HCT116 (cell line): ENCODE measurements at regions not wholly inside any gene's neighbourhood (a gene's known extent, or its start where the extent isn't known, plus 50 kb on each side); places are given as distances from the start of the nearest gene placed in this dataset.

ENCODE experiments used
- ATAC-seq: fragments of 200-7000 bp; cut with Tn5 transposase; 2 replicates; pipeline ENCODE4 v1.9.1; 2020; ENCODE audit warnings: mild to moderate bottlenecking, moderate library complexity
- BruUV-seq: library from RNA; stranded (reverse); fragments of 400-500 nt; replicated peaks from 2 replicates; lab custom pipeline; 2021; lab: Mats Ljungman, UMichigan
- CTCF ChIA-PET: fragments of 300-600 bp; sonication (Branson Sonifier 250); formaldehyde crosslinking; loops from one replicate; lab custom pipeline; 2021; ENCODE audit warnings: antibody characterized with exemption; lab: Charles Lee
- POLR2A ChIA-PET: fragments of 300-600, 350-600 bp; sonication (Branson Sonifier 250); formaldehyde crosslinking; loops from one replicate; lab custom pipeline; 2021; ENCODE audit warnings: antibody characterized with exemption; lab: Charles Lee
- RAD21 ChIA-PET, 2 experiments: fragments of 300-600 bp; sonication (Branson Sonifier 250); formaldehyde crosslinking; loops; one replicate each; lab custom pipeline; 2023; ENCODE audit warnings: low total read pairs in 2 of 2; ENCODE audit not compliant: uncharacterized antibody in 2 of 2, unreplicated experiment in 2 of 2, low non-redundant PET in 1 of 2; lab: Charles Lee
- DNase-seq: peaks from one replicate; pipeline ENCODE4 v3.0.0-alpha.2; 2010; ENCODE audit warnings: low read depth, low spot score
- H2AFZ ChIP-seq: fragments of 200-600 bp; shearing (Covaris generic), sonication (generic); 2 replicates; pipeline ENCODE4 v1.6.1; 2017; ENCODE audit warnings: low read depth, mixed run types, mixed read lengths, antibody characterized with exemption, low read length; ENCODE audit not compliant: poor library complexity, severe bottlenecking
- H3K27ac ChIP-seq: 2 replicates; pipeline ENCODE4 v1.5.1; 2012; ENCODE audit warnings: low read depth, low read length
- H3K27me3 ChIP-seq: fragments of 200-600 bp; sonication (generic); 2 replicates; pipeline ENCODE4 v1.6.1; 2016; ENCODE audit warnings: mixed run types, low read length, mixed read lengths; ENCODE audit not compliant: insufficient read depth
- H3K36me3 ChIP-seq, 2 experiments: fragments of 200-500 bp in 1 of 2; fragments of 200-600 bp in 1 of 2; sonication (Bioruptor generic) in 1 of 2; sonication (generic) in 1 of 2; 2 replicates each; pipeline versions ENCODE4 v1.5.1 to v1.6.1; 2014 to 2016; ENCODE audit warnings: low read length in 2 of 2, inconsistent platforms in 1 of 2, mixed read lengths in 1 of 2, mixed run types in 1 of 2; ENCODE audit not compliant: insufficient read depth in 2 of 2, control insufficient read depth in 1 of 2
- H3K4me1 ChIP-seq, 2 experiments: fragments of 200-600 bp in 1 of 2; sonication (generic) in 1 of 2; 2 replicates each; pipeline versions ENCODE4 v1.5.1 to v1.6.1; 2012 to 2017; ENCODE audit warnings: low read length in 2 of 2, inconsistent platforms in 1 of 2, mild to moderate bottlenecking in 1 of 2, mixed read lengths in 1 of 2, mixed run types in 1 of 2, moderate library complexity in 1 of 2; ENCODE audit not compliant: insufficient read depth in 2 of 2, control insufficient read depth in 1 of 2
- H3K4me2 ChIP-seq: fragments of 200-600 bp; sonication (generic); 2 replicates; pipeline ENCODE4 v1.6.1; 2017; ENCODE audit warnings: mixed run types, low read length, mixed read lengths
- H3K4me3 ChIP-seq, 2 experiments: fragments of 200-600 bp in 1 of 2; sonication (generic) in 1 of 2; replicated peaks in 1 of 2; 2 replicates each; pipeline ENCODE4 v1.5.1; 2011 to 2016; ENCODE audit warnings: low read length in 2 of 2, control low read depth in 1 of 2, low read depth in 1 of 2, mild to moderate bottlenecking in 1 of 2, mixed read lengths in 1 of 2, mixed run types in 1 of 2
- H3K79me2 ChIP-seq: fragments of 200-600 bp; sonication (generic); 2 replicates; pipeline ENCODE4 v1.6.1; 2017; ENCODE audit warnings: mild to moderate bottlenecking, mixed run types, low read length, moderate library complexity, mixed read lengths; ENCODE audit not compliant: insufficient read depth
- H3K9ac ChIP-seq: fragments of 200-600 bp; sonication (generic); 2 replicates; pipeline ENCODE4 v1.6.1; 2016; ENCODE audit warnings: low read length, mixed read lengths
- H3K9me2 ChIP-seq: fragments of 200-600 bp; sonication (generic), shearing (Covaris generic); 2 replicates; pipeline ENCODE4 v1.6.1; 2017; ENCODE audit warnings: mixed run types, mild to moderate bottlenecking, moderate library complexity; ENCODE audit not compliant: insufficient read depth
- H3K9me3 ChIP-seq, 2 experiments: fragments of 200-500 bp in 1 of 2; fragments of 200-600 bp in 1 of 2; sonication (Bioruptor generic) in 1 of 2; sonication (generic) in 1 of 2; 2 replicates each; pipeline ENCODE4 v1.6.1; 2014 to 2017; ENCODE audit warnings: low read length in 2 of 2, mixed read lengths in 2 of 2, inconsistent platforms in 1 of 2, low read depth in 1 of 2, mild to moderate bottlenecking in 1 of 2, mixed run types in 1 of 2, moderate library complexity in 1 of 2; ENCODE audit not compliant: control insufficient read depth in 1 of 2, insufficient read depth in 1 of 2
- H4K20me1 ChIP-seq: fragments of 200-600 bp; sonication (generic), shearing (Covaris generic); 2 replicates; pipeline ENCODE4 v1.6.1; 2017; ENCODE audit warnings: mixed run types, mild to moderate bottlenecking, moderate library complexity; ENCODE audit not compliant: insufficient read depth
- CBX3 ChIP-seq: IDR thresholded peaks from 2 replicates; pipeline ENCODE4 v1.6.1; 2012; ENCODE audit warnings: low read depth
- EGR1 ChIP-seq: IDR thresholded peaks from 2 replicates; pipeline ENCODE4 v1.6.1; 2012; ENCODE audit warnings: low read depth
- ELF1 ChIP-seq: IDR thresholded peaks from 2 replicates; pipeline ENCODE4 v1.6.1; 2012; ENCODE audit warnings: low read depth, borderline replicate concordance
- EZH2 ChIP-seq: fragments of 200-600 bp; sonication (generic); IDR thresholded peaks from 2 replicates; pipeline ENCODE4 v1.6.1; 2017; ENCODE audit warnings: antibody characterized with exemption, mixed run types
- EZH2phosphoT487 ChIP-seq: fragments of 200-600 bp; IDR thresholded peaks from 2 replicates; pipeline ENCODE4 v1.6.1; 2018; ENCODE audit warnings: antibody characterized with exemption, borderline replicate concordance
- FOSL1 ChIP-seq: IDR thresholded peaks from 2 replicates; pipeline ENCODE4 v1.6.1; 2012; ENCODE audit warnings: low read depth
- JUND ChIP-seq: IDR thresholded peaks from 2 replicates; pipeline ENCODE4 v1.6.1; 2012
- POLR2AphosphoS5 ChIP-seq: IDR thresholded peaks from 2 replicates; pipeline ENCODE4 v1.6.1; 2011; ENCODE audit warnings: mild to moderate bottlenecking, low read depth, low read length, moderate library complexity
- SIN3A ChIP-seq: IDR thresholded peaks from 2 replicates; pipeline ENCODE4 v1.6.1; 2012; ENCODE audit warnings: low read depth
- SP1 ChIP-seq: IDR thresholded peaks from 2 replicates; pipeline ENCODE4 v1.6.1; 2012; ENCODE audit warnings: low read depth
- SRF ChIP-seq: IDR thresholded peaks from 2 replicates; pipeline ENCODE4 v1.6.1; 2012; ENCODE audit warnings: low read depth
- TCF7L2 ChIP-seq: IDR thresholded peaks from 2 replicates; pipeline ENCODE4 v1.7.0; 2011; ENCODE audit warnings: borderline replicate concordance, inconsistent platforms; ENCODE audit not compliant: insufficient read depth, insufficient read length; ENCODE audit errors: extremely low read depth
- YY1 ChIP-seq: IDR thresholded peaks from 2 replicates; pipeline ENCODE4 v1.6.1; 2011; ENCODE audit warnings: low read length, low read depth, moderate library complexity, mild to moderate bottlenecking; ENCODE audit not compliant: insufficient replicate concordance; ENCODE audit errors: extremely low read depth
- ZFX ChIP-seq: fragments of 450-650 bp; IDR thresholded peaks from 2 replicates; pipeline ENCODE4 v1.6.1; 2017
- ZNF274 ChIP-seq: fragments of 200-500 bp; sonication (Bioruptor generic); IDR thresholded peaks from 2 replicates; pipeline ENCODE4 v1.6.1; 2014; ENCODE audit warnings: mild to moderate bottlenecking, low read depth, low read length, inconsistent platforms
- intact Hi-C: fragments of 100-400 bp; cut with micrococcal nuclease; formaldehyde crosslinking; loops from 2 replicates; pipeline ENCODE4 v1.10.0; 2022
- TF ChIP-seq, protein P1 (sequence below), 3 experiments: fragments of 200-600 bp in 1 of 3; sonication (generic) in 1 of 3; IDR thresholded peaks in 2 of 3; conservative IDR thresholded peaks in 1 of 3; 2 replicates each; pipeline ENCODE4 v1.5.1; 2012 to 2017; ENCODE audit warnings: low read depth in 2 of 3, low read length in 2 of 3, antibody characterized with exemption in 1 of 3, borderline replicate concordance in 1 of 3, control low read depth in 1 of 3, mild to moderate bottlenecking in 1 of 3, mixed read lengths in 1 of 3, mixed run types in 1 of 3, moderate library complexity in 1 of 3; ENCODE audit not compliant: insufficient read depth in 1 of 3
- TF ChIP-seq, protein P2 (sequence below): IDR thresholded peaks from 2 replicates; pipeline ENCODE4 v1.6.1; 2012
- TF ChIP-seq, protein P3 (sequence below): IDR thresholded peaks from 2 replicates; pipeline ENCODE4 v1.6.1; 2011; ENCODE audit warnings: mild to moderate bottlenecking, low read length, moderate library complexity; ENCODE audit not compliant: insufficient replicate concordance; ENCODE audit errors: extremely low read depth
- TF ChIP-seq, protein P4 (sequence below): IDR thresholded peaks from 2 replicates; pipeline ENCODE4 v1.6.1; 2012

DNA sequence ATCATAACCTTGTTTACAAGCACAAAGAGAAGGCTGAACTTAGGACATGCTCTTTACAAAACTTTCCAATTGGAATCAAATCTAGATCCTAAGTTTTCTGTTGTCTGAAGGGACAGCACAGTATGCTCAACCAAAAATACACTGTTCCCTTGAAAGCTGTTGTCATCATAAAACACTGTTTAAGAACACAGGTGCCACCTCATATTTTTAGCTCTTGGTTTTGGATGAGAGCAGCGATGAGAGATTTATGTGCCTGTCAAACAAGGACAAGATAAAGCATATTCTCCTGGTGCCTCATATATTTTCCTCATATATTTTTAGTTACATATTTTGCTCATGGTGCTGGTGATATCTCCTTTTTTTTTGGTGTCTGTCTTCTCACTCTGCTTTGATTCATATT, 788.4 kb downstream of the AACS start:
- no peak for DNase-seq
- ATAC-seq, result no peak
- H3K9me2 ChIP-seq, result no peaks in the 10 kb centered on the region
- no peaks in the 10 kb centered on the region for H3K27me3 ChIP-seq
- H3K36me3 ChIP-seq, result no peaks in the 10 kb centered on the region
- H3K4me2 ChIP-seq, result no peak overlapping the region
- BruUV-seq, result no TSS peak
- no peak overlapping the region for H3K4me3 ChIP-seq
- POLR2A ChIA-PET, result no interaction called here
- TF ChIP-seq SP1 (no peak), POLR2AphosphoS5 (no peak), EZH2 (no peak), EZH2phosphoT487 (no peak), CBX3 (no peak), TCF7L2 (no peak), ZNF274 (no peak), FOSL1 (no peak), SIN3A (no peak), YY1 (no peak), ZFX (no peak), ELF1 (no peak), SRF (no peak), JUND (no peak), EGR1 (no peak)
- TF ChIP-seq, protein P1, sequence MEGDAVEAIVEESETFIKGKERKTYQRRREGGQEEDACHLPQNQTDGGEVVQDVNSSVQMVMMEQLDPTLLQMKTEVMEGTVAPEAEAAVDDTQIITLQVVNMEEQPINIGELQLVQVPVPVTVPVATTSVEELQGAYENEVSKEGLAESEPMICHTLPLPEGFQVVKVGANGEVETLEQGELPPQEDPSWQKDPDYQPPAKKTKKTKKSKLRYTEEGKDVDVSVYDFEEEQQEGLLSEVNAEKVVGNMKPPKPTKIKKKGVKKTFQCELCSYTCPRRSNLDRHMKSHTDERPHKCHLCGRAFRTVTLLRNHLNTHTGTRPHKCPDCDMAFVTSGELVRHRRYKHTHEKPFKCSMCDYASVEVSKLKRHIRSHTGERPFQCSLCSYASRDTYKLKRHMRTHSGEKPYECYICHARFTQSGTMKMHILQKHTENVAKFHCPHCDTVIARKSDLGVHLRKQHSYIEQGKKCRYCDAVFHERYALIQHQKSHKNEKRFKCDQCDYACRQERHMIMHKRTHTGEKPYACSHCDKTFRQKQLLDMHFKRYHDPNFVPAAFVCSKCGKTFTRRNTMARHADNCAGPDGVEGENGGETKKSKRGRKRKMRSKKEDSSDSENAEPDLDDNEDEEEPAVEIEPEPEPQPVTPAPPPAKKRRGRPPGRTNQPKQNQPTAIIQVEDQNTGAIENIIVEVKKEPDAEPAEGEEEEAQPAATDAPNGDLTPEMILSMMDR (IDR thresholded peaks at IDR 0.05 in 2 of 3, conservative IDR thresholded peaks at IDR 0.05 in 1 of 3; ENCODE audit: borderline replicate concordance in 1 of 3, insufficient read depth in 1 of 3, low read depth in 2 of 3, low read length in 2 of 3), result no peak
- TF ChIP-seq, protein P2, sequence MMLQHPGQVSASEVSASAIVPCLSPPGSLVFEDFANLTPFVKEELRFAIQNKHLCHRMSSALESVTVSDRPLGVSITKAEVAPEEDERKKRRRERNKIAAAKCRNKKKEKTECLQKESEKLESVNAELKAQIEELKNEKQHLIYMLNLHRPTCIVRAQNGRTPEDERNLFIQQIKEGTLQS, result no peak
- TF ChIP-seq, protein P3, sequence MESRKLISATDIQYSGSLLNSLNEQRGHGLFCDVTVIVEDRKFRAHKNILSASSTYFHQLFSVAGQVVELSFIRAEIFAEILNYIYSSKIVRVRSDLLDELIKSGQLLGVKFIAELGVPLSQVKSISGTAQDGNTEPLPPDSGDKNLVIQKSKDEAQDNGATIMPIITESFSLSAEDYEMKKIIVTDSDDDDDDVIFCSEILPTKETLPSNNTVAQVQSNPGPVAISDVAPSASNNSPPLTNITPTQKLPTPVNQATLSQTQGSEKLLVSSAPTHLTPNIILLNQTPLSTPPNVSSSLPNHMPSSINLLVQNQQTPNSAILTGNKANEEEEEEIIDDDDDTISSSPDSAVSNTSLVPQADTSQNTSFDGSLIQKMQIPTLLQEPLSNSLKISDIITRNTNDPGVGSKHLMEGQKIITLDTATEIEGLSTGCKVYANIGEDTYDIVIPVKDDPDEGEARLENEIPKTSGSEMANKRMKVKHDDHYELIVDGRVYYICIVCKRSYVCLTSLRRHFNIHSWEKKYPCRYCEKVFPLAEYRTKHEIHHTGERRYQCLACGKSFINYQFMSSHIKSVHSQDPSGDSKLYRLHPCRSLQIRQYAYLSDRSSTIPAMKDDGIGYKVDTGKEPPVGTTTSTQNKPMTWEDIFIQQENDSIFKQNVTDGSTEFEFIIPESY, result no peak
- TF ChIP-seq, protein P4, sequence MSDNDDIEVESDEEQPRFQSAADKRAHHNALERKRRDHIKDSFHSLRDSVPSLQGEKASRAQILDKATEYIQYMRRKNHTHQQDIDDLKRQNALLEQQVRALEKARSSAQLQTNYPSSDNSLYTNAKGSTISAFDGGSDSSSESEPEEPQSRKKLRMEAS, result no peak
- no peak overlapping the region for H3K9ac ChIP-seq
- RAD21 ChIA-PET, result no interaction called here
- CTCF ChIA-PET, result no interaction called here
- no peaks in the 10 kb centered on the region for H4K20me1 ChIP-seq
- no peaks in the 10 kb centered on the region for H3K79me2 ChIP-seq
- H3K27ac ChIP-seq, result no peak overlapping the region
- no peak overlapping the region for H2AFZ ChIP-seq
- no peaks in the 10 kb centered on the region for H3K4me1 ChIP-seq
- H3K9me3 ChIP-seq, result peaks cover 0 to 7% of the 10 kb centered on the region in 2 experiments; a peak in 2 of 4 replicates
- intact Hi-C loops, result no loop called here
